GM23248 (cell line): ENCODE measurements at regions not wholly inside any gene's neighbourhood (a gene's known extent, or its start where the extent isn't known, plus 50 kb on each side); places are given as distances from the start of the nearest gene placed in this dataset.

ENCODE experiments used
- EZH2 ChIP-seq: fragments of 200-600 bp; sonication (generic); IDR thresholded peaks from 2 replicates; pipeline ENCODE4 v1.6.1; 2018; ENCODE audit warnings: antibody characterized with exemption, mild to moderate bottlenecking; ENCODE audit not compliant: insufficient read depth, poor library complexity, severe bottlenecking
- EZH2phosphoT487 ChIP-seq: fragments of 200-600 bp; sonication (generic); IDR thresholded peaks from 2 replicates; pipeline ENCODE4 v1.6.1; 2018; ENCODE audit warnings: antibody characterized with exemption, moderate library complexity, mild to moderate bottlenecking, low read depth; ENCODE audit not compliant: insufficient read depth

DNA sequence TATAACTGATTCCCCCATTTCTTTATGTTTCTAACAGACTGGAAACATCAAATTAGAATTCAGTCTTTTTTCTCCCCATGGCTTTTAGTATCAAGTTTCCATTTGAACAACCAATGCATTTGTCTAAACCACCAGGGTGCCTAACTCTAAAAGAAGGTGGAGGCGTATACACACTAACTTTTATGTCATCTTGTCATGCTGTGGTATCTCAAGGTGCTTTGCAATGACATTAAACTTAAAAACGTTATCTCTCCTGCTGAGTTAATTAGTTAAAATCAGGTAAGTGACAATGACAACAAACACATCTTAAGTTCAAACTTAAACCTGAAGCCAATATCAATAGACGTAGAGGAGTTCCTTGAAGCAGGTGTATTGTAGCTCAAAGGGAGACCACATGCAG, 1001.7 kb downstream of the PCDH17 start:
- no peak for TF ChIP-seq EZH2
- no peak for TF ChIP-seq EZH2phosphoT487
